22Rv1 (cell line): ENCODE measurements at regions not wholly inside any gene's neighbourhood (a gene's known extent, or its start where the extent isn't known, plus 50 kb on each side); places are given as distances from the start of the nearest gene placed in this dataset.
"Not testable (repeated sequence)": the region's sequence is repeated elsewhere in the genome, so short reads cannot be mapped to it uniquely, and the experiment has no call there.

Source experiments
- ZFX ChIP-seq: fragments of 450-650 bp; IDR thresholded peaks from 2 replicates; pipeline ENCODE4 v1.6.1; 2017; ENCODE audit warnings: antibody characterized with exemption, borderline replicate concordance
- TF ChIP-seq, protein P1 (sequence below): fragments of 450-650 bp; IDR thresholded peaks from 2 replicates; pipeline ENCODE4 v1.5.1; 2017; ENCODE audit warnings: mild to moderate bottlenecking

DNA sequence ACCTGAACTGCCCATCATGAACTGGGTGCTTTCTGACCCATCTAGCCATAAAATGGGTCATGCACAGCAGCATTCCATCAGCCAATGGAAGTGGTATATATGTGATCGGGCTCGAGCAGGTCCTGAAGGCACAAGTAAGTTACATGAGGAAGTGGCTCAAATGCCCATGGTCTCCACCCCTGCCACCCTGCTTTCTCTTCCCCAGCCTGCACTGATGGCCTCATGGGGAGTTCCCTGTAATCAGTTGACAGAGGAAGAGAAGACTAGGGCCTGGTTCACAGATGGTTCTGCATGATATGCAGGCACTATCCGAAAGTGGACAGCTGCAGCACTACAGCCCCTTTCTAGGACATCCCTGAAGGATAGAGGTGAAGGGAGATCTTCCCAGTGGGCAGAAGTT is 209.9 kb upstream of the HES1 start:
- TF ChIP-seq, protein P1, sequence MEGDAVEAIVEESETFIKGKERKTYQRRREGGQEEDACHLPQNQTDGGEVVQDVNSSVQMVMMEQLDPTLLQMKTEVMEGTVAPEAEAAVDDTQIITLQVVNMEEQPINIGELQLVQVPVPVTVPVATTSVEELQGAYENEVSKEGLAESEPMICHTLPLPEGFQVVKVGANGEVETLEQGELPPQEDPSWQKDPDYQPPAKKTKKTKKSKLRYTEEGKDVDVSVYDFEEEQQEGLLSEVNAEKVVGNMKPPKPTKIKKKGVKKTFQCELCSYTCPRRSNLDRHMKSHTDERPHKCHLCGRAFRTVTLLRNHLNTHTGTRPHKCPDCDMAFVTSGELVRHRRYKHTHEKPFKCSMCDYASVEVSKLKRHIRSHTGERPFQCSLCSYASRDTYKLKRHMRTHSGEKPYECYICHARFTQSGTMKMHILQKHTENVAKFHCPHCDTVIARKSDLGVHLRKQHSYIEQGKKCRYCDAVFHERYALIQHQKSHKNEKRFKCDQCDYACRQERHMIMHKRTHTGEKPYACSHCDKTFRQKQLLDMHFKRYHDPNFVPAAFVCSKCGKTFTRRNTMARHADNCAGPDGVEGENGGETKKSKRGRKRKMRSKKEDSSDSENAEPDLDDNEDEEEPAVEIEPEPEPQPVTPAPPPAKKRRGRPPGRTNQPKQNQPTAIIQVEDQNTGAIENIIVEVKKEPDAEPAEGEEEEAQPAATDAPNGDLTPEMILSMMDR: not testable (repeated sequence)
- not testable (repeated sequence) for TF ChIP-seq ZFX
